GM12875 (cell line): ENCODE measurements at regions not wholly inside any gene's neighbourhood (a gene's known extent, or its start where the extent isn't known, plus 50 kb on each side); places are given as distances from the start of the nearest gene placed in this dataset.

Experiments used
- H3K4me3 ChIP-seq: one replicate; pipeline ENCODE4 v1.5.1; 2011; ENCODE audit warnings: low read depth, low read length, control low read depth
- CTCF ChIP-seq: IDR thresholded peaks from 2 replicates; pipeline ENCODE4 v1.5.1; 2011; ENCODE audit warnings: low read depth, mild to moderate bottlenecking, control low read depth, inconsistent platforms, low read length, moderate library complexity, borderline replicate concordance; ENCODE audit not compliant: insufficient read depth

- H3K4me3 ChIP-seq, result no peak overlapping the region
- TF ChIP-seq CTCF, result no peak
Observed at GRCh38 chr18:8552151-8552550, 57.1 kb upstream of the RAB12 start.

- TF ChIP-seq CTCF, result no peak
- H3K4me3 ChIP-seq, result no peak overlapping the region
Observed at GRCh38 chr18:8554354-8554753, 54.9 kb upstream of the RAB12 start.

- no peak overlapping the region for H3K4me3 ChIP-seq
- TF ChIP-seq CTCF, result no peak
Observed at GRCh38 chr18:8556424-8556823, 52.8 kb upstream of the RAB12 start.
